Tibial nerve (tissue), 4 donors: ENCODE measurements at regions not wholly inside any gene's neighbourhood (a gene's known extent, or its start where the extent isn't known, plus 50 kb on each side); places are given as distances from the start of the nearest gene placed in this dataset.

Experiments
- EP300 ChIP-seq, 2 donors: sonication (generic); formaldehyde crosslinking; IDR thresholded peaks; one replicate each; pipeline ENCODE4 v1.6.1; 2017; ENCODE audit warnings: antibody characterized with exemption in 2 of 2, mild to moderate bottlenecking in 1 of 2
- POLR2A ChIP-seq, 2 donors: fragments of 450-650 bp; IDR thresholded peaks; one replicate each; pipeline ENCODE4 v1.6.1; 2017; ENCODE audit warnings: antibody characterized with exemption in 2 of 2, mild to moderate bottlenecking in 2 of 2, moderate library complexity in 2 of 2
- TF ChIP-seq, protein P1 (sequence below), 5 experiments: fragments of 200-600 bp in 3 of 5; fragments of 450-650 bp in 2 of 5; sonication (generic) in 3 of 5; IDR thresholded peaks; one replicate each; pipeline ENCODE4 v1.5.1; 2016 to 2019; ENCODE audit warnings: antibody characterized with exemption in 5 of 5, mild to moderate bottlenecking in 3 of 5, moderate library complexity in 2 of 5

- TF ChIP-seq, protein P1, sequence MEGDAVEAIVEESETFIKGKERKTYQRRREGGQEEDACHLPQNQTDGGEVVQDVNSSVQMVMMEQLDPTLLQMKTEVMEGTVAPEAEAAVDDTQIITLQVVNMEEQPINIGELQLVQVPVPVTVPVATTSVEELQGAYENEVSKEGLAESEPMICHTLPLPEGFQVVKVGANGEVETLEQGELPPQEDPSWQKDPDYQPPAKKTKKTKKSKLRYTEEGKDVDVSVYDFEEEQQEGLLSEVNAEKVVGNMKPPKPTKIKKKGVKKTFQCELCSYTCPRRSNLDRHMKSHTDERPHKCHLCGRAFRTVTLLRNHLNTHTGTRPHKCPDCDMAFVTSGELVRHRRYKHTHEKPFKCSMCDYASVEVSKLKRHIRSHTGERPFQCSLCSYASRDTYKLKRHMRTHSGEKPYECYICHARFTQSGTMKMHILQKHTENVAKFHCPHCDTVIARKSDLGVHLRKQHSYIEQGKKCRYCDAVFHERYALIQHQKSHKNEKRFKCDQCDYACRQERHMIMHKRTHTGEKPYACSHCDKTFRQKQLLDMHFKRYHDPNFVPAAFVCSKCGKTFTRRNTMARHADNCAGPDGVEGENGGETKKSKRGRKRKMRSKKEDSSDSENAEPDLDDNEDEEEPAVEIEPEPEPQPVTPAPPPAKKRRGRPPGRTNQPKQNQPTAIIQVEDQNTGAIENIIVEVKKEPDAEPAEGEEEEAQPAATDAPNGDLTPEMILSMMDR (IDR thresholded peaks at IDR 0.05): no peak
- TF ChIP-seq POLR2A (IDR thresholded peaks at IDR 0.05) (no peak), EP300 (IDR thresholded peaks at IDR 0.05) (no peak)
Observed at GRCh38 chr4:148740701-148741100, 298.5 kb upstream of the NR3C2 start.
